ENCODE measurements at regions not wholly inside any gene's neighbourhood (a gene's known extent, or its start where the extent isn't known, plus 50 kb on each side); places are given as distances from the start of the nearest gene placed in this dataset.

DNA sequence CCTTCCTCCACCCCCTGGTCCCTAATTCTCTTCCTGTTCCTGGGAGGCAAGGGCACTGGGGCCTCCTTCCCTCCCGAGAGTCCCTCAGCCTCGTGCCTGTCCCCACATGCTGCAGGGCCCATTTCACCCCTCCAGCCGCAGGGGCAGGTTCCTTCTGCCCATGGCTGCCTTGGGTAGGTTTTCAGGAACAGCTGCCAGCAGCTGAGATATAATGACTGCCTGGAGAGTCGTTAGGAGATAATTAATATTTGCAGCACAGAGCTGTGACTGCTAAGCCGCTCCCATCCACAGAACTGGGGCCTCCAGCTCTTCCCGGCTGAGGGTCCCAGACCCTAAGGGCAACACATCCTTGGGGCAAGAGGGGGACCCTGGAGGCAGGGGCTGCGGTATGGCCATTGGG lies 211.9 kb upstream of the LHX5 start:
- intact Hi-C loops (cut with DNase I): no loop called here
- Histone ChIP-seq H3K36me3 (replicated peaks in 1 of 2) (no peaks in the 10 kb centered on the region), H3K4me3 (no peak overlapping the region), H3K27ac (no peak overlapping the region), H3K4me1 (replicated peaks in 1 of 2) (no peaks in the 10 kb centered on the region), H3K9me3 (replicated peaks in 1 of 3) (no peaks in the 10 kb centered on the region), H3K27me3 (no peaks in the 10 kb centered on the region)
- 32 to 40% (median 38%) methylated on average over 7 of the region's 7 CpGs for WGBS, 4 donors
- TF ChIP-seq, protein P1, sequence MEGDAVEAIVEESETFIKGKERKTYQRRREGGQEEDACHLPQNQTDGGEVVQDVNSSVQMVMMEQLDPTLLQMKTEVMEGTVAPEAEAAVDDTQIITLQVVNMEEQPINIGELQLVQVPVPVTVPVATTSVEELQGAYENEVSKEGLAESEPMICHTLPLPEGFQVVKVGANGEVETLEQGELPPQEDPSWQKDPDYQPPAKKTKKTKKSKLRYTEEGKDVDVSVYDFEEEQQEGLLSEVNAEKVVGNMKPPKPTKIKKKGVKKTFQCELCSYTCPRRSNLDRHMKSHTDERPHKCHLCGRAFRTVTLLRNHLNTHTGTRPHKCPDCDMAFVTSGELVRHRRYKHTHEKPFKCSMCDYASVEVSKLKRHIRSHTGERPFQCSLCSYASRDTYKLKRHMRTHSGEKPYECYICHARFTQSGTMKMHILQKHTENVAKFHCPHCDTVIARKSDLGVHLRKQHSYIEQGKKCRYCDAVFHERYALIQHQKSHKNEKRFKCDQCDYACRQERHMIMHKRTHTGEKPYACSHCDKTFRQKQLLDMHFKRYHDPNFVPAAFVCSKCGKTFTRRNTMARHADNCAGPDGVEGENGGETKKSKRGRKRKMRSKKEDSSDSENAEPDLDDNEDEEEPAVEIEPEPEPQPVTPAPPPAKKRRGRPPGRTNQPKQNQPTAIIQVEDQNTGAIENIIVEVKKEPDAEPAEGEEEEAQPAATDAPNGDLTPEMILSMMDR (IDR thresholded peaks at IDR 0.05): no peak
- TF ChIP-seq POLR2A (IDR thresholded peaks at IDR 0.05): no peak
- DNase-seq: no peak

DNA sequence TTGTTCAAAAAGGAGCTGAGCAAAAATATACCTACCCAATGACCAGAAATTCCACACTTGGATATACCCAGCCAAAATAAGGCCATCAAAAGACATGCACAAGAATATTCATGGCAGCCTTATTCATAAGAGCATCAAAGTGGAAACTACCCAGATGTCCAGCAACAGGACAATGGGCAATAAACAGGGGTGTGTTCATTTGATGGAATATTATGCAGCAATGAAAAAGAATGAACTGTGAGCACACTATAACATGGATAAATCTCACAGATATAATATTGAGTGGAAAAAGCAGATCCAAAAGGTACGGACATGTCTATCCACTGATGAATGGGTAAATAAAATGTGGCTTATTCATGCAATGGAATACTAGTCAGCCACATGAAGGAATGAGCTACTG lies 209.2 kb upstream of the LHX5 start:
- Histone ChIP-seq H3K4me3 (no peak overlapping the region), H3K27me3 (no peaks in the 10 kb centered on the region), H3K4me1 (replicated peaks in 1 of 2) (no peaks in the 10 kb centered on the region), H3K9me3 (replicated peaks in 1 of 3) (no peaks in the 10 kb centered on the region), H3K27ac (no peak overlapping the region), H3K36me3 (replicated peaks in 1 of 2) (no peaks in the 10 kb centered on the region)
- intact Hi-C loops (cut with DNase I): no loop called here
- TF ChIP-seq, protein P1 (IDR thresholded peaks at IDR 0.05): no peak
- no peak for TF ChIP-seq POLR2A (IDR thresholded peaks at IDR 0.05)
- 70 to 86% (median 77%) methylated on average over 1 of the region's 1 CpG for WGBS, 4 donors
- DNase-seq: no peak

DNA sequence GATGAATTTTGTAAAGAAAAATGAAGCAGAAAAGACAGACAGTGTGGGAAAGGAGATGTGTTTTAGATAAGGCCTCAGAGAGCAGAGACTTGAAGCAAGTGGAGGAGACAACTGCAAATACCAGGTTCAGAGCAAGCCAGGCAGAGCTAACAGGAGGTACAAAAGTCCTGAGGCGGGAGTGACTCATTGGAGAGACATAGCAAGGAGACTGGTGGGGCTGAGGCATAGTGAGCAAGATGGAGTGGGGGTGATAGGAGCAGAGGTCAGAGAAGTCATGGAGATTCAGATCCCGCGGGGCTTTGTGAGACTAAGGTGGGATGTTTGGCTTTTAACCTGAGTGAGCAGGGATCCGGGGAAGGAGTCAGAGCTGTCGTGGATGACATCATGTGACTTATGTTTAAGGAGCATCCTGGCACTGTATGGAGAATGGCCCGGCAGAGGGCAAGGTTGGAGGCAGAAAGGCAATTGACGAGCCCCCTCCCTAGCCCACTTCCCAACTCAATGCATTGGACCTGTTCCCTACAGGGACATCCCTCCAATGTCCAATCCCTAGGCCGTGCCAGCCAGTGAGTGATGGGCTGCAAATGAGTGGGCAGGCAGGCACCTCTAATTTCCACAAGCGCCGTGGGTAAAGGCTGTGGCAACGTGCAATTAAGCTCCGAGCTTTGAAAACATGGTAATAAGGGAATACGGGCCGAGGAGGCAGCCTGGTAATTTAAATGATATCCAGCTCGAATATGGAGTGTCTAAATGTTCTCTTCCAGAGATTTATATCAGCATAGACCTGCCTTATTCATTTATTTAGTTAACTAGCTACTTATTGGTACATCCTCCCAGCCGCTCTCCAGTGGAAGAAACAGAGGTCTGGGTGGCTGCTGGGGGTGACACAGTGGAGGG lies 206.8 kb upstream of the LHX5 start:
- WGBS, 4 donors: 58 to 66% (median 58%) methylated on average over 14 to 16 of the region's 16 CpGs
- Histone ChIP-seq H3K4me3 (no peak overlapping the region), H3K27me3 (peaks cover 4% of the 10 kb centered on the region), H3K4me1 (replicated peaks in 1 of 2) (no peaks in the 10 kb centered on the region), H3K27ac (no peak overlapping the region), H3K9me3 (replicated peaks in 1 of 3) (no peaks in the 10 kb centered on the region), H3K36me3 (replicated peaks in 1 of 2) (no peaks in the 10 kb centered on the region)
- no peak for DNase-seq
- no peak for TF ChIP-seq POLR2A (IDR thresholded peaks at IDR 0.05)
- TF ChIP-seq, protein P1 (IDR thresholded peaks at IDR 0.05): no peak
- intact Hi-C loops (cut with DNase I): no loop called here

DNA sequence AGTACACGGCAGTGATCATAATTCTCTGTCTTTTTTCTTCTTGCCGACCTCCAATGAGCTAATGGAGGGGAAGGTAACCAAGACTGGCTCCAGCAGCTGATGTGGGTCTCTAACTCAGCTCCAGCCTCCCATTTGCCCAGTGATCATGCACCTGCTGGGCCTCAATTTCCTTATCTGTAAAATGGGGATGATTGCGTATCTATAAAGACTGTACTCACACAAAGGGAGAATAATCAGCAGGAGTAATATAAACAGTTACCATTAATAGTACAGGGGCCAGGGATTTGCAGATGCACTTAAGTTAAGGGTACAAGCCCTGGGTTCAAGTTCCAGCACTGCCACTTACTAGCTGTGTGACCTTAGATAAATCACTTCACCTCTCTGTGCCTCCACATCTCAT lies 204.9 kb upstream of the LHX5 start:
- WGBS, 4 donors: 51 to 72% (median 64%) methylated on average over 3 of the region's 3 CpGs
- no peak for DNase-seq
- no peak for TF ChIP-seq POLR2A (IDR thresholded peaks at IDR 0.05)
- TF ChIP-seq, protein P1 (IDR thresholded peaks at IDR 0.05): no peak
- no peaks in the 10 kb centered on the region for H3K4me1 ChIP-seq (replicated peaks in 1 of 2)
- intact Hi-C loops (cut with DNase I): no loop called here
- no peaks in the 10 kb centered on the region for H3K36me3 ChIP-seq (replicated peaks in 1 of 2)
- H3K4me3 ChIP-seq: no peak overlapping the region
- H3K9me3 ChIP-seq (replicated peaks in 1 of 3): no peaks in the 10 kb centered on the region
- no peak overlapping the region for H3K27ac ChIP-seq
- peaks cover 4% of the 10 kb centered on the region for H3K27me3 ChIP-seq
